ENCODE measurements at regions not wholly inside any gene's neighbourhood (a gene's known extent, or its start where the extent isn't known, plus 50 kb on each side); places are given as distances from the start of the nearest gene placed in this dataset.

- TF ChIP-seq POLR2A (IDR thresholded peaks at IDR 0.05) (no peak), CTCF (IDR thresholded peaks at IDR 0.05) (no peak)
- Histone ChIP-seq H3K4me3 (no peak overlapping the region), H3K9me3 (replicated peaks in 1 of 3) (peaks cover 0 to 4% (median 0%) of the 10 kb centered on the region in 3 donors), H3K36me3 (replicated peaks in 1 of 2) (no peaks in the 10 kb centered on the region), H3K27me3 (no peaks in the 10 kb centered on the region), H3K4me1 (replicated peaks in 1 of 2) (no peaks in the 10 kb centered on the region), H3K27ac (no peak overlapping the region)
- 73 to 80% (median 76%) methylated on average over 5 of the region's 5 CpGs for WGBS, 4 donors
- no peak for DNase-seq
- intact Hi-C loops (cut with DNase I), result no loop called here
Observed at GRCh38 chr14:87547536-87547935, 445.4 kb downstream of the GALC start.

- 51 to 60% (median 58%) methylated on average over 5 of the region's 5 CpGs for WGBS, 4 donors
- Histone ChIP-seq H3K4me1 (replicated peaks in 1 of 2) (no peaks in the 10 kb centered on the region), H3K36me3 (replicated peaks in 1 of 2) (no peaks in the 10 kb centered on the region), H3K27ac (no peak overlapping the region), H3K9me3 (replicated peaks in 1 of 3) (no peaks in the 10 kb centered on the region), H3K27me3 (no peaks in the 10 kb centered on the region), H3K4me3 (no peak overlapping the region)
- TF ChIP-seq CTCF (IDR thresholded peaks at IDR 0.05), result no peak
- no peak for TF ChIP-seq POLR2A (IDR thresholded peaks at IDR 0.05)
- intact Hi-C loops (cut with DNase I), result no loop called here
- no peak for DNase-seq
Observed at GRCh38 chr14:87542288-87542687, 450.7 kb downstream of the GALC start.

DNA sequence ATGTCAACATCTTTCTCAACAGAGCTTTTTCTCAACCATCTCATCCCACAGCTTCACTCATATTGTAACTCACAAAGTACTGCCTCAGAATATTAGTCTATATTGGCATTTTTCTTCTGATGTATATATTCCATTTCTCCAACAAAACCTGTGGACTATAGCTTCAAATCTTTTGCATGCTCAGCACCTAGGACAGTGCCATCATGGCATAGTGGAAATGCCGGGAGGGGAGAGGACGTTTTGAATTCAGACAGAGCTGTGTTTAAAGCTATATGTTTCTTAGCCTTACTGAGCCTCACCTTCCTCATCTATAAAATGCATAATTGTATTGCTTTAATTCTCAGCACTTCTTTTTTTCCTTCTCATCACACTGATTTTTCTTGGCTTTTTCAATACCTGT is 452.6 kb downstream of the GALC start:
- no peak for TF ChIP-seq POLR2A (IDR thresholded peaks at IDR 0.05)
- TF ChIP-seq CTCF (IDR thresholded peaks at IDR 0.05), result no peak
- intact Hi-C loops (cut with DNase I), result no loop called here
- no peak for DNase-seq
- Histone ChIP-seq H3K4me3 (no peak overlapping the region), H3K27ac (no peak overlapping the region), H3K27me3 (no peaks in the 10 kb centered on the region), H3K9me3 (replicated peaks in 1 of 3) (no peaks in the 10 kb centered on the region), H3K36me3 (replicated peaks in 1 of 2) (no peaks in the 10 kb centered on the region), H3K4me1 (replicated peaks in 1 of 2) (no peaks in the 10 kb centered on the region)
- 59 to 73% (median 67%) methylated on average over 2 of the region's 2 CpGs for WGBS, 4 donors

DNA sequence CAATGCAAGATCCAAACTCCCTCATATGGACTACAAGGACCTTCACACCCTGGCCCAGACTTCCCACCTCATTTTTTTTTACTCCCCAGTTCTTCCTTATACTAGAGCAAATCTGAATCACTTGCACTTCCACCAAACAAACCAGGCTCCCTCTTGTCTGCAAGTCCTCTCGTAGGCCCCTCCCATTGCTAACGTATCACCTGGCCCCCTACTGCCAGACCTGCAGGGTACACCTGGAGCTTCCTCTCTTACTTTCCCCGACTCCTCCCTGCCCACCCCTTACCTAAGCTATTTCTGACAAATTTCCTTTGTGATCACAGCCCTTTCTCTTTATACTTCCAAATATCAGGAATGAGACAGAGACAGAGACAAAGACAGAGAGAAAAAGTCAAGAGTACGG is 463.9 kb downstream of the GALC start:
- no peaks in the 10 kb centered on the region for H3K36me3 ChIP-seq (replicated peaks in 1 of 2)
- TF ChIP-seq POLR2A (IDR thresholded peaks at IDR 0.05) (no peak), CTCF (IDR thresholded peaks at IDR 0.05) (no peak)
- H3K9me3 ChIP-seq (replicated peaks in 1 of 3), result no peaks in the 10 kb centered on the region
- no peak overlapping the region for H3K4me3 ChIP-seq
- DNase-seq, result no peak
- no peak overlapping the region for H3K27ac ChIP-seq
- WGBS, 4 donors, result 57 to 63% (median 60%) methylated on average over 4 of the region's 4 CpGs
- intact Hi-C loops (cut with DNase I), result no loop called here
- H3K27me3 ChIP-seq, result no peaks in the 10 kb centered on the region
- H3K4me1 ChIP-seq (replicated peaks in 1 of 2), result no peaks in the 10 kb centered on the region

Measured in adrenal gland (tissue), 9 donors.